ENCODE measurements at regions not wholly inside any gene's neighbourhood (a gene's known extent, or its start where the extent isn't known, plus 50 kb on each side); places are given as distances from the start of the nearest gene placed in this dataset.

- DNase-seq (ENCODE audit: low spot score) = no peak
Observed at GRCh38 chr5:176176231-176176630, 62.0 kb upstream of the SIMC1 start.

GRCh38 chr5:176178789-176179188 is 59.4 kb upstream of the SIMC1 start:
- no peak for DNase-seq (ENCODE audit: low spot score)

- DNase-seq (ENCODE audit: low spot score) = peak; percentile 30
Observed at GRCh38 chr5:176180339-176180738, 57.9 kb upstream of the SIMC1 start.

- DNase-seq (ENCODE audit: low spot score) = no peak
Observed at GRCh38 chr5:176180781-176181180, 57.4 kb upstream of the SIMC1 start.

GRCh38 chr5:176181271-176181855 is 56.9 kb upstream of the SIMC1 start:
- no peak for DNase-seq (ENCODE audit: low spot score)

GRCh38 chr5:176183321-176184074 is 54.7 kb upstream of the SIMC1 start:
- no peak for DNase-seq (ENCODE audit: low spot score)

- no peak for DNase-seq (ENCODE audit: low spot score)
Observed at GRCh38 chr5:176184608-176185132, 53.6 kb upstream of the SIMC1 start.

- no peak for DNase-seq (ENCODE audit: low spot score)
Observed at GRCh38 chr5:176185133-176185733, 53.0 kb upstream of the SIMC1 start.

GRCh38 chr5:176186107-176186506 is 52.1 kb upstream of the SIMC1 start:
- no peak for DNase-seq (ENCODE audit: low spot score)

- DNase-seq (ENCODE audit: low spot score) = no peak
Observed at GRCh38 chr5:176187276-176188062, 50.8 kb upstream of the SIMC1 start.

GRCh38 chr5:176188085-176188484 is 50.1 kb upstream of the SIMC1 start:
- DNase-seq (ENCODE audit: low spot score) = no peak
